HG03457 (cell line): ENCODE measurements at regions not wholly inside any gene's neighbourhood (a gene's known extent, or its start where the extent isn't known, plus 50 kb on each side); places are given as distances from the start of the nearest gene placed in this dataset.

Source experiments
- ATAC-seq: cut with Tn5 transposase; IDR thresholded peaks from one replicate; pipeline ENCODE4 v1.9.1; 2021; ENCODE audit warnings: moderate number of reproducible peaks; ENCODE audit not compliant: unreplicated experiment

DNA sequence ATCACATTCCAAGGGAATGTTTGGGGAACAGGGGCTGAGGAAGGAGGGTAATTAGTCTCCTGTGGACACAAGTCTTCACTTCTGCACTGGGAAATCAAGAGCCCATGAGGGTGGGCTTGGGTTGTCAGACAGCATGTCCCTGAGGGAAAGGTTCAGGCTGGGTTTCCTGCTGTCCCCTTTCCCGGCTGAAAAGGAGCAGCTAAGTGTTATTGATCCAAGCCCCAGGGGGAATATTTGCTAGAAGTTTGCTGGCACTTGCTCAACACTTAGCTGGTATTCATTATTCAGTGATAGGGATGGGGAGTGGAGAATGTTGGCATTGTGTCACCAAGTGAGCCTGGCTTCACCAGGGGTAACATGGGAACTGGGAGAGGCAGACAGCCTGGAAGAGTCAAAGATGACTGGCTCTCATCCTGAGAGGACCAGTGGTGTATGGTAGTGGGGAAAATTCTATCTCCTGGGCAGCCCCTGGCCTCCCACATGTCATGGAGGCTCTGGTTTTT, 344.4 kb upstream of the PODXL start:
- no peak for ATAC-seq

- ATAC-seq = no peak
Measured at GRCh38 chr7:131899271-131900030, 343.0 kb upstream of the PODXL start.

- ATAC-seq = no peak
Measured at GRCh38 chr7:131898418-131898817, 342.0 kb upstream of the PODXL start.

DNA sequence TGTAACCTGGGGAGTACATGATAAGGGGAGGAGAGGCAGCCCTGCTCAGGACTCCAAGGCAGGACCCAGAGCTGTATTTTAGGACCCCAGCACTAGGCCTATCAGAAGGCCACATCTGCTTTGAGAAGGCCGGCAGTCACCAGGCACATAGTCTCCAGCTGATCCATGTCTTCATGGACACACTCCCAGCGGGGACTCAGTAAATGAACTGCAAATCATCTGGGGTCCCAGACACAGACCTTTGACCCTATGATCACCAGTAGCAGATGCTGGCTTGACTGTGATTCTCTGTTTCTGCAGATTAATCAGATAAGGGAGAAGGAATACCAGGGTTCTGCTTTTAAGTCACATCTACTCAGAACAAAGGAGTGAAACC, 341.4 kb upstream of the PODXL start:
- ATAC-seq = no peak

- ATAC-seq = no peak
Measured at GRCh38 chr7:131897016-131897789, 340.8 kb upstream of the PODXL start.

- ATAC-seq = no peak
Measured at GRCh38 chr7:131896165-131896863, 339.9 kb upstream of the PODXL start.

DNA sequence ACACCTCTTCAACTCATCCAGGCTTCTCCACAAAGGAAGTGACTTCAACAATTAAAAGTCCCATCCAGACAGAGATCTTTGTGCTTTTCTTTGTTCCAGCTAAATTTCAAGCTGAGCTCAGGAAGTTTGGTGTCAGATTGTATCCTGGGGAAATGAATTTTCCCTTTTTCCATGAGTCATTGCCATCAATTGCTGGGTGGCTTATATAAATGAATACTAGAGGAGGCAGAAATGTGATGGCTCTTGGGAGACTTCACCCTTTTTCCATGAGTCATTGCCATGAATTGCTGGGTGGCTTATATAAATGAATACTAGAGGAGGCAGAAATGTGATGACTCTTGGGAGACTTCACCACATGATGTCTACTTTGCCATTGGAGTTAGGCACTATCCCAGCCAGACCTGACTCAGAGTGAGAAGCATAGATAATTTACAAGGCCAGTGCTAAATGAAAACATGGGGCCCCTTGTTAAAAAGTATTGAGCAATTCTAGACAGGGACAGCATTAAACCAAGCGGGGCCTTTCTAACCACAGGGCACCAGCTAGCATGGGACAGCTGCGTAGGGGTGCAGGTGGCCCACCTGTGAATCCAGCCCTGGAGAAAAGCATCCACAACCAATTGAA, 339.2 kb upstream of the PODXL start:
- no peak for ATAC-seq

GRCh38 chr7:131893631-131894340, 337.4 kb upstream of the PODXL start:
- ATAC-seq = no peak

DNA sequence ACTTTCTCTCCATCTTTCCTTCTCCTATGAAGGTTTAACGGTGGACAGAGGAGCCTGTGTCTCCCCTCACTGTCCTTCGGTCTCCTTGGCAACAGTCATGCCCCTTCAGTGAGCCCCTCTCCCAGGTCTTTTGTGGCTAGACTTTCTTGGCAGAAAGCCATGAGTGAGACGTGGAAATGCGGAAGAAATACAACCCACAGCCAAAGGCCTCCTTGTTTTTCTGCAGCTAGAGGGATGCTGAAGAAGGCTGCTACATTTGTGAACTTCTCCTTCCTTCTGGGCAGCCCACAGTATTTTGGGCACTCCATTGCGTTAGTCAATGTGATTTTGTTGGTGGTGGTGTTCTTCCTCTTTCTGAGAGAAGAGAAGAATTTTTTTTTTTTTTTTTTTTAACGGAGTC, 333.7 kb upstream of the PODXL start:
- no peak for ATAC-seq

- ATAC-seq = no peak
Measured at GRCh38 chr7:131889572-131890150, 333.2 kb upstream of the PODXL start.

DNA sequence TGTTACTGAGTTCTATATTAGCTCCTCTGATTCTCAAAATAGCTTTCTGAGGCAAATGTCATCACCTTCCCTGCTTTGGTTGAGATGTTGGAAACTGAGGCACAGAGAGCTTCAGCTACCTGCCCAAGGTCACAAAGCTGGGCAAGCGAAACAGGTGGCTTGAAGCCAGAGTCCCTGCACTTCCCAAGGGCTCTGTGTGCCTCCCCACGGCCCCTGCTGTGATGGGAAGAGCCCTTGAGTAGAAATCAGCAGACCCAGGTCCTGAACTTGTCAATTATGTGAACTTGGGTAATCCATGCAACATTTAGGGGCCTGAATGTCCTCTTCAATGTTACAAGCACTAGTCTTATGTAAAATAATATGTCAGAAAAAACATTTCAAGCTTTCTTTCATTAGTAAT, 327.3 kb upstream of the PODXL start:
- ATAC-seq = no peak

DNA sequence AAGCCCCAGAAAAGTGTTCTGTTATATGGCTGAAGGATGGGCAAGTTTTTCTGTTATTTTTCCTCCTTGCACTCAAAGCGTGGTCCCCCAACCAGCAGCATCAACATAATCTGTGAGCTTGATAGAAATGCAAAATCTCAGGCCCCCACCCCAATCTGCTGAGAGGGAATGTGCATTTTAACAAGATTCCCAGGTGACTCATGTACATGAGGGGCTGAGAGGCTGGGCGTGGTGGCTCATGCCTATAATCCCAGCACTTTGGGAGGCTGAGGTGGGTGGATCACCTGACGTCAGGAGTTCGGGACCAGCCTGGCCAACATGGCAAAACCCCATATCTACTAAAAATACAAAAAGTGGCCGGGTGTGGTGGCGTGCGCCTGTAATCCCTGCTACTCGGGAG, 326.8 kb upstream of the PODXL start:
- ATAC-seq = no peak

GRCh38 chr7:131882321-131882720, 325.9 kb upstream of the PODXL start:
- ATAC-seq = no peak

- no peak for ATAC-seq
Measured at GRCh38 chr7:131880078-131880477, 323.6 kb upstream of the PODXL start.

DNA sequence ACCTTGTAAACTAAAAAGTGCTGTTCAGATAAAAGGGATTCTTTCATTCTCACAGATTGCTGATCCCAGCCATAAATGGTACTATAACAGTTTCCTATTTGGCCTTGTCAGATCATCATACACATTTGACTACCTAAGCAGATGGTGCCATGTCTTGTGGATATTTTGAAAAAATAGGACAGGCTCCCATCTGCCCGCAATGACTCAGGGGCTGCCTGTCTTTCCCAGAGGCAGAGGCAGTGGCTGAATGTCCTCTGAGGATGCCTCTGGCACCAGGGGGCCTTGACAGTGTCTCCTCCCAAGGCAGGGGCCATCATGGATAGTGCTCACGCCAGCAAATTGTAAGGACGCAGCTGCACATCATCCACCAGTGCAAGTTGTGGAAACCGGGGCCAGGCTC, 323.0 kb upstream of the PODXL start:
- ATAC-seq = no peak

DNA sequence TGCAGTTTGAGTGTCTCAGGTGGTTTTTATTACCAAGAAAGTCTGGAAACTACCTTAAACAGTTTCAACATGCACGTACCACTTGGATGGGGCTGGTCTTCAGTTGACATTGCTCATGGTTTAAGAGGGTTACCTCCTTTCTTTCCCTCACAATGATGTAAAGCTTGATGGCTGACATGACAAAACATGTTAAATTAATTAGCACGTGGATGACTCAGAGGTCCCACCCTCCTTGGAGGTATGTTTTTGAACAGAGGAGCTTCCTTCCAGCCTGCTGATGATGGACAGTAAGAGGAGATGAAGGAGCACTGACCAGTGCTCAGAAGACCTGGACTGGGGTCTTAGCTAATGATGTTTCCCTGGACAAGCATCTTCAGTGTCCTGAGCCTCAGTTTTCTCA, 322.3 kb upstream of the PODXL start:
- no peak for ATAC-seq

- no peak for ATAC-seq
Measured at GRCh38 chr7:131873581-131873980, 317.2 kb upstream of the PODXL start.

DNA sequence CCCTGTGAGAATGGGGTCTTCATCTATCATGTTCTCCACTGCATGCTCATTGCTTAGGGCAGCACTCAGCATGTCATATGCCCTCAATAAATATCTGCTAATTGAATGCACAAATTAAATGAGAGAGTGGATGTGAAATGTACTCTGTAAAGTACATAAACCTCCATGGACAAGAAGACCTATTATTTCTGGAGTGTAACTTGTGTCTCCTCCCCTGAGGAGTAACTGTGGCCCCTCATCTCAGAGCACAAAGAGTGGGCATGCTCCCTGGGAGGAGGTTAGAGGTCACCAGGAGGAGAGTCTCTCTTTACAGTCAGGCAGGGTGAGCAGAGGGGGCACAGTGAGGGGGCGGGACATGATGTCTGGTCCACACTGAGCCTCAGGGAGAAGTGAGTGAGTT, 313.6 kb upstream of the PODXL start:
- no peak for ATAC-seq

GRCh38 chr7:131869169-131869844, 312.9 kb upstream of the PODXL start:
- no peak for ATAC-seq

GRCh38 chr7:131867461-131867860, 311.0 kb upstream of the PODXL start:
- no peak for ATAC-seq
